Loucy (cell line): ENCODE measurements at regions not wholly inside any gene's neighbourhood (a gene's known extent, or its start where the extent isn't known, plus 50 kb on each side); places are given as distances from the start of the nearest gene placed in this dataset.

Experiments
- H2AFZ ChIP-seq: fragments of 200-600 bp; sonication (generic); 2 replicates; pipeline ENCODE4 v1.6.0; 2016; ENCODE audit warnings: antibody characterized with exemption, mild to moderate bottlenecking, low read length, moderate library complexity
- H3F3A ChIP-seq: fragments of 200-600 bp; 2 replicates; pipeline ENCODE4 v1.6.0; 2016; ENCODE audit warnings: antibody characterized with exemption, low read depth, mild to moderate bottlenecking
- H3K27me3 ChIP-seq: fragments of 200-600 bp; sonication (generic); 2 replicates; pipeline ENCODE4 v1.6.1; 2014; ENCODE audit warnings: low read length, mild to moderate bottlenecking; ENCODE audit not compliant: insufficient read depth, poor library complexity, severe bottlenecking
- H3K36me3 ChIP-seq: fragments of 200-600 bp; sonication (generic); 2 replicates; pipeline ENCODE4 v1.6.1; 2016; ENCODE audit warnings: low read length; ENCODE audit not compliant: insufficient read depth
- H3K4me1 ChIP-seq: fragments of 200-600 bp; sonication (generic); 2 replicates; pipeline ENCODE4 v1.5.1; 2014; ENCODE audit warnings: low read length, mild to moderate bottlenecking; ENCODE audit not compliant: insufficient read depth, poor library complexity, severe bottlenecking
- H3K4me2 ChIP-seq: fragments of 200-600 bp; sonication (generic); 2 replicates; pipeline ENCODE4 v1.6.0; 2014; ENCODE audit warnings: antibody characterized with exemption, low read length, low read depth, mild to moderate bottlenecking; ENCODE audit not compliant: poor library complexity, severe bottlenecking
- H3K4me3 ChIP-seq: fragments of 200-600 bp; sonication (generic); 2 replicates; pipeline ENCODE4 v1.5.1; 2014; ENCODE audit warnings: low read length, mild to moderate bottlenecking, mixed read lengths; ENCODE audit not compliant: poor library complexity, severe bottlenecking
- H3K79me2 ChIP-seq: fragments of 200-600 bp; sonication (generic); 2 replicates; pipeline ENCODE4 v1.6.1; 2014; ENCODE audit warnings: low read length; ENCODE audit not compliant: insufficient read depth
- H3K9ac ChIP-seq: fragments of 200-600 bp; sonication (generic); 2 replicates; pipeline ENCODE4 v1.6.0; 2014; ENCODE audit warnings: mild to moderate bottlenecking, low read depth, low read length, moderate library complexity; ENCODE audit not compliant: poor library complexity, severe bottlenecking
- H3K9me2 ChIP-seq: fragments of 200-600 bp; sonication (generic); replicated peaks from 2 replicates; pipeline ENCODE4 v1.6.1; 2016; ENCODE audit warnings: low read depth, low read length, mixed read lengths
- H3K9me3 ChIP-seq: fragments of 200-600 bp; sonication (generic); 2 replicates; pipeline ENCODE4 v1.6.1; 2014; ENCODE audit warnings: mild to moderate bottlenecking, antibody characterized with exemption, low read length, low read depth; ENCODE audit not compliant: insufficient read depth
- H4K20me1 ChIP-seq: fragments of 200-600 bp; sonication (generic); 2 replicates; pipeline ENCODE4 v1.6.0; 2014; ENCODE audit warnings: antibody characterized with exemption, low read length, mild to moderate bottlenecking; ENCODE audit not compliant: insufficient read depth, poor library complexity, severe bottlenecking
- CTCF ChIP-seq: fragments of 200-600 bp; sonication (generic); conservative IDR thresholded peaks from 2 replicates; pipeline ENCODE4 v1.5.1; 2014; ENCODE audit warnings: mild to moderate bottlenecking, antibody characterized with exemption, low read length
- EZH2phosphoT487 ChIP-seq: fragments of 200-600 bp; IDR thresholded peaks from 2 replicates; pipeline ENCODE4 v1.6.1; 2018; ENCODE audit warnings: antibody characterized with exemption, mild to moderate bottlenecking, moderate library complexity, borderline replicate concordance

GRCh38 chr1:220336391-220337031 is 64.3 kb upstream of the RAB3GAP2 start:
- Histone ChIP-seq H2AFZ (no peak overlapping the region), H3K4me1 (no peaks in the 10 kb centered on the region), H3K4me3 (no peak overlapping the region), H3K9me2 (no peaks in the 10 kb centered on the region), H3K9me3 (no peaks in the 10 kb centered on the region), H3F3A (no peaks in the 10 kb centered on the region), H3K27me3 (no peaks in the 10 kb centered on the region), H3K79me2 (no peaks in the 10 kb centered on the region), H4K20me1 (no peaks in the 10 kb centered on the region), H3K9ac (no peak overlapping the region), H3K36me3 (no peaks in the 10 kb centered on the region), H3K4me2 (no peak overlapping the region)
- TF ChIP-seq EZH2phosphoT487, result no peak
- no peak for TF ChIP-seq CTCF

GRCh38 chr1:220335668-220336067 is 63.4 kb upstream of the RAB3GAP2 start:
- no peak overlapping the region for H2AFZ ChIP-seq
- H4K20me1 ChIP-seq, result no peaks in the 10 kb centered on the region
- no peaks in the 10 kb centered on the region for H3K9me2 ChIP-seq
- no peak overlapping the region for H3K4me2 ChIP-seq
- H3F3A ChIP-seq, result no peaks in the 10 kb centered on the region
- TF ChIP-seq EZH2phosphoT487, result no peak
- no peak for TF ChIP-seq CTCF
- H3K4me3 ChIP-seq, result no peak overlapping the region
- H3K79me2 ChIP-seq, result no peaks in the 10 kb centered on the region
- H3K27me3 ChIP-seq, result no peaks in the 10 kb centered on the region
- H3K36me3 ChIP-seq, result no peaks in the 10 kb centered on the region
- H3K9ac ChIP-seq, result no peak overlapping the region
- H3K9me3 ChIP-seq, result no peaks in the 10 kb centered on the region
- peaks cover 3% of the 10 kb centered on the region for H3K4me1 ChIP-seq

GRCh38 chr1:220331318-220331717 is 59.1 kb upstream of the RAB3GAP2 start:
- no peaks in the 10 kb centered on the region for H3K9me2 ChIP-seq

More at GRCh38 chr1:220331318-220331717, 59.1 kb upstream of the RAB3GAP2 start:
- no peak overlapping the region for H3K9ac ChIP-seq
- peaks cover 15% of the 10 kb centered on the region for H3K4me1 ChIP-seq
- H3K4me2 ChIP-seq, result no peak overlapping the region
- TF ChIP-seq CTCF, result no peak
- TF ChIP-seq EZH2phosphoT487, result no peak
- no peak overlapping the region for H3K4me3 ChIP-seq
- no peaks in the 10 kb centered on the region for H4K20me1 ChIP-seq
- H3K27me3 ChIP-seq, result no peaks in the 10 kb centered on the region
- no peak overlapping the region for H2AFZ ChIP-seq
- H3K9me3 ChIP-seq, result no peaks in the 10 kb centered on the region
- H3K79me2 ChIP-seq, result no peaks in the 10 kb centered on the region
- no peaks in the 10 kb centered on the region for H3F3A ChIP-seq
- no peaks in the 10 kb centered on the region for H3K36me3 ChIP-seq
